ENCODE measurements at regions not wholly inside any gene's neighbourhood (a gene's known extent, or its start where the extent isn't known, plus 50 kb on each side); places are given as distances from the start of the nearest gene placed in this dataset.

GRCh38 chr20:48211238-48211637 lies 426.0 kb upstream of the SULF2 start:
- DNase-seq (ENCODE audit: low spot score), result no peak

DNA sequence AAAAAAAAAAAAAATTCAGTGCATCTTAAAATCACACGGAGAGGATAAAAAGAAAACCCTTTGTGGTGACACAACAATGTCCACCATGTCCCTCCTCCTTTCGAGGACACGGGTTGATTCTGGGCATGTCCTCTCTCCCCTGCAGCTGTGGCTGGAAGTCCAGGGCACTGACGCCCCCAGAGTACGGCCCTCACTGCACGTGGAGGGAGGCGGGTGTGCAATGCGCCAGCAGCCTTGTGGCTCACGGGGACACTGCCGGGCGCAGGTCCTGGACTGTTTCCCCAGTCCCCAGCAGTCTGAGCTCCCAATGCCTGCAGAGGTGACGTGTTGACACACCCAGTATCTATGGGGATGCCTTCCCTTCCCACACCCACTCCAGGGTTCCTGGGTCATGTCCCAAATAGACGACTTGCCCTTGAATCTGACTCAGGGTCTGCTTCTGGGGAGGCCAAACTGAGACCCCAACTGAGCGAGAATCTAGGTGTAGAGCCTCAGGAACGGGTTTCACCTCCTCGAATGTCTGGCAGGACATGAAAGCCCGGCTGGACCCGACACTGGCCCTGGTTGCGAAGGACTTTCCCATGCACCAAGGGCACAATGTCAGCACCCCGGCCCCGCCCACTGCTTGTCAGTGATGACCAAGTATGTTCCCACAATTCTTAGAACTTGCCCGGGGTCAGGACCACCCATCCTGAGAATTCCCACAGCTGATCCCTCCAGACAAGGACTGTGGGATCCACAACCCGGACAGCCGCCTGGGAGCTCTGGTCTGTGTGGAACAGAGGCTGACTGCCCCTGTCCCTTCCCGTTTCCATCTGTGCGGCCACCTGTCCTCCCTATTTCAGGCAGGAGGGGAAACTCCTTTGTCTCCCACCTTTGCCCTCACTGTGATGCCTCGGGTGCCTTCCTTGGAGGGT lies 425.1 kb upstream of the SULF2 start:
- DNase-seq (ENCODE audit: low spot score), result no peak

DNA sequence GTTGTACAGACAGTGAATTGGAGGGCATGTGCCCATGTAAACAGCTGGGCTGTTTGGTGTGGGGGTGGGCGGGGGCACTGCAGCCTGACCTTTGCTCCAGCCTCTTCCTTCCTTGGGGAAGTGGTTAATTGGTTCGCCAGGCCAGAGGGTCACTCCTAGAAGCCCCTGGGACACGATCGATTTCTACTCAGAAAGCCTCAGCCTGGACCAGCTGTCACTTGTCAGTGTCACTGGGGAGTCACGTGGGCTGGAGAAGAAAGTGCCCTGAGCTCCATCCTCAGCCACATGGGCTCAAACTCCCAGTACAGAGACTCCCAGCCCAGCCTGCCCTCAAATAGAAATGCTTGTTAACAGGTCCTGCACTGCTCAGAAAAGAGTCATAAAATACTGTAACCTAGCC lies 423.8 kb upstream of the SULF2 start:
- DNase-seq (ENCODE audit: low spot score), result no peak

DNA sequence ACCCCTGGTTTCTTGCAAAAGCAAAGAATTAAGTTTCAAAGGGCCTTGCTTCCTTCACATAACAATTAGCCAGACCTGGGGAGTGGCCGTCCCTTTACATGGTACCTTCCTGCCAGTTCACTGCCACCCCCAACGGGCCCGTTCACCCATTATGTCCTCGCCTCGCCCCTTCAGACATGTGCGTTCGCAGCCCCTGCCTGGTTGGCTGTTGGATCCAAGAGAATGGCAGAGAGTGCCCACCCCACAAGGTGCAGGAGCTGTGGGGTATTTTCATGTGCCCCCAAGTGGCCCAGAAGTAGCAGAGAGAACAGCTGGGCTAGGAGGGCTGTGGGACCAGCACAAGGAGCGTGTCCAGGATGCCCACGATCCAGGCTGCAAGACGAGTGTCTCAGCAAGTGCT lies 422.9 kb upstream of the SULF2 start:
- DNase-seq (ENCODE audit: low spot score), result no peak

DNA sequence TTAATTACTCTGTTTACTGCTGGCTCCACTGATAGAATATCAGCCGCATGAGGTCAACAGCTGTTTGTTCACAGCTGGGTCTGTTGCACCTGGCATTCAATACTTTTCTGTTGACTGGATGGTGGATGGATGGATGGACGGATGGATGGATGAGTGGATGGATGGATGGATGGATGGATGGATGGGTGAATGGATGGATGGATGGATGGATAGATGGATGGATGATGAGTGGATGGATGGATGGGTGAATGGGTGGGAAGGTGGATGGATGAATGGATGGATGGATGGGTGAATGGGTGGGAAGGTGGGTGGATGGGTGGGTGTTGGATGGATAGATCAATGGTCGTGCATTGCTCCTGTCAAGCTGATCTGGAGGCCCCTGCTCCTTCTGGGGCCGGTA lies 422.2 kb upstream of the SULF2 start:
- DNase-seq (ENCODE audit: low spot score), result no peak

DNA sequence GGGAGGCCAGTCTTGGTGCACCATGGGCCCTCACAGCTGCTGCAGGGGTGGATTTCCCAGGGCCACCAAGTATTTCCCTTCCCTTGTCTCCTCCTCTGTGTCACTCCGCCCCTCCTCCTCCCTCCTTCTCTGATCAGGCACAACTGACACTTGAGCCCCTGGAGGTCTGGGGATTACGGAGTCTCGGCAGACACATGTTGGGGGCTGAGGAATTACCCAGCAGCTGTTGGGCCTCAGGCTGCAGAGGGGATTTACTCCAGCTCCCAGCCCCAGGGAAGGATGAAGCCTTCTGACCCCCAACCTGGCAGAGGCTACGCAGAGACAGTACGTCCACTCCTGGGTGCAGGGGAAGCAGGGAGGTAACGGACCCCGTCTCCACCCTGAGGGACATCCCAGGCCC lies 420.5 kb upstream of the SULF2 start:
- DNase-seq (ENCODE audit: low spot score), result no peak

DNA sequence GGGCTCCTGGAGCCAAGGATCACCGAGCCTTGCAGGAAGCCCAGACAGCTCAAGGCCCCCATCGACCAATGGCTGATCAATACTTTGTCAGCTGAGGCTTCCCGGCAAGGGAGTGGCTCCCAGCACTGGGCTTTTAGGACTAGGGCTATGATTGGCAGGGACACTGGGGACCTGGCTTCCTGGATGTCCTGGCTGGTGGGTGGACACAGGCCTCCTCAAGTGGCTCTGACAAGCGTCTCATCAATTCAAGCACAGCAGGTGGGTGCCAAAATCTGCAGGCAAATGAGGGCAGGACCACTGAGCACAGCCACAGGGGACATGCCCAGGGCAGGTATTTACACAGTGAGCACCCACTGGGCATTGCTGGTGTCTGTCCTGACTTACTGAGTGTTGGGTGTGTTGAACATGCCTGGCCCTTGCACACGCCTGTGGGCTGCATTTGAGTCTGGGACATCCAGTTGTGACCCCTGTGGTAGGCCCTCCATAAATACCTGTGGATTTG lies 420.1 kb upstream of the SULF2 start:
- no peak for DNase-seq (ENCODE audit: low spot score)

GRCh38 chr20:48204499-48204898 lies 419.2 kb upstream of the SULF2 start:
- no peak for DNase-seq (ENCODE audit: low spot score)

DNA sequence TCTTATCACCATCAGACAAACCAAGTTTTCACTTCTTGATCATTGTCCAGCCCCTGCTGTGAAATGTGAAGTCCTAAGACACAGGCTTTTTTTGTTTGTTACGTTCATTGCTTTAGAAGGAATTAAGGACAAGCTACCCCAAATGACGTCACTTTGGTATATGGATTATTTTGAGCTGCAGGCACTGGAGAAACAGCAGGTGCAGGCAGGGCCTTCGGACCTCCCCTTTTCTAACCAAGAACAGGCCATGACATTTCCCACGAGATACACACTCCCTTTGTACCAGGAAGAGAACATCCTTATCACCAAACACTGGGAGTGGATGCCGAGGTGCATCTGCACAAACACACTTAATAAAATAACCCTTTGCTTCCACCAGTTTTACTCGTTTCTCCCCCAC lies 418.0 kb upstream of the SULF2 start:
- DNase-seq (ENCODE audit: low spot score), result no peak

GRCh38 chr20:48202334-48203113 lies 417.2 kb upstream of the SULF2 start:
- no peak for DNase-seq (ENCODE audit: low spot score)

GRCh38 chr20:48201885-48202284 lies 416.6 kb upstream of the SULF2 start:
- no peak for DNase-seq (ENCODE audit: low spot score)

GRCh38 chr20:48201188-48201587 lies 415.9 kb upstream of the SULF2 start:
- no peak for DNase-seq (ENCODE audit: low spot score)

- DNase-seq (ENCODE audit: low spot score), result no peak
Observed at GRCh38 chr20:48198929-48199451, 413.7 kb upstream of the SULF2 start.

DNA sequence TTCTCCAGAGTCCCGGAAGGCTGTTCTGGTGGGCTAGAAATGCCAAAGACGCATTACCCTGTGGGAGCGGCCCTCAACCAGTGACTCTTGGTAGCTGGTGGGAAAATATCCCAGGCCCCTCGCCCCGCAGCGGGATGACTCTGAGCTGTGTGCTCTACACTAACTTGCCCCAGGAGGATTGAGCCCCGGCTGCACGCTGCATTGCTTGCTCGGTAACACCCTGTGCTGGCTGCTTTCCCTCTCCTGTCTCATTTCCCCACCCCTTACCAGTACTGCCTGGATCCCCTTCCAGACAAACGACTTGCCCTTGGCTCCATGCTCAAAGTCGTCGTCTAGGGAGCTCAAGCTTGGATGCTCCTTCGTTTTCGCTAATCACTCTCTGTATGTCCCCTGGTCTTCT lies 411.8 kb upstream of the SULF2 start:
- DNase-seq (ENCODE audit: low spot score), result no peak

DNA sequence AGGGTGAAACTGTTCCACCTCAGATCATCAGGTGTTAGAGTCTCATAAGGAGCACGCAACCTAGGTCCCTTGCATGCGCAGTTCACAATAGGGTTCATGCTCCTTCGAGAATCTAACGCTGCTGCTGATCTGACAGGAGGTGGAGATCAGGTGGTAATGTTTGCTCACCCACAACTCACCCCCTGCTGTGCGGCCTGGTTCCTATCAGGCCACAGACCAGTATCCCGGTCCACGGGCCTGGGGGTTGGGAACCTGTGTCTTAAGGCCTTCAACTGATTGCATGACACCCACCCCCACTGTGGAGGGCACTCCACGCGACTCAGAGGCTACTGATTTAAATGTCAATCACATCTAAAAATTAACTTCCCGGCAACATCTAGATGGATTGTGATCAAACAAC lies 411.2 kb upstream of the SULF2 start:
- DNase-seq (ENCODE audit: low spot score), result no peak

DNA sequence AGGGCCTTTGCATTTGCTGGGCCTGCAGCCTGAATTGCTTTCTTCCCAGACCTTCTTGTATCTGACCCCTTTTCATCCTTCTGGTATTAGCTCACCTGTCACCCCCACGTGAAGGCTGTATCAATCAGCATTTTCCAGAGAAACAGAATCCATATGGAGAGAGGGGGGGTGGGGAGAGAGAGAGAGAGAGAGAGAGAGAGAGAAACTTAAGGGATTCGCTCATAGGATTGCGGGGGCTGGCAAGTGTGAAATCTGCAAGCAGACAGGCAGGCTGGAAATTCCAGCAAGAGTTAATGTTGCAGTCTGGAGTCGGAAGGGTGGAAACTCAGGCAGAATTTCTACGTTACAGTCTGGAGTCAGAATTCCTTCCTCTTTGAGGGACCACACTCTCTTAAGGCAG lies 410.7 kb upstream of the SULF2 start:
- no peak for DNase-seq (ENCODE audit: low spot score)

GRCh38 chr20:48195121-48195870 lies 410.0 kb upstream of the SULF2 start:
- no peak for DNase-seq (ENCODE audit: low spot score)

GRCh38 chr20:48194583-48194982 lies 409.3 kb upstream of the SULF2 start:
- DNase-seq (ENCODE audit: low spot score), result no peak

DNA sequence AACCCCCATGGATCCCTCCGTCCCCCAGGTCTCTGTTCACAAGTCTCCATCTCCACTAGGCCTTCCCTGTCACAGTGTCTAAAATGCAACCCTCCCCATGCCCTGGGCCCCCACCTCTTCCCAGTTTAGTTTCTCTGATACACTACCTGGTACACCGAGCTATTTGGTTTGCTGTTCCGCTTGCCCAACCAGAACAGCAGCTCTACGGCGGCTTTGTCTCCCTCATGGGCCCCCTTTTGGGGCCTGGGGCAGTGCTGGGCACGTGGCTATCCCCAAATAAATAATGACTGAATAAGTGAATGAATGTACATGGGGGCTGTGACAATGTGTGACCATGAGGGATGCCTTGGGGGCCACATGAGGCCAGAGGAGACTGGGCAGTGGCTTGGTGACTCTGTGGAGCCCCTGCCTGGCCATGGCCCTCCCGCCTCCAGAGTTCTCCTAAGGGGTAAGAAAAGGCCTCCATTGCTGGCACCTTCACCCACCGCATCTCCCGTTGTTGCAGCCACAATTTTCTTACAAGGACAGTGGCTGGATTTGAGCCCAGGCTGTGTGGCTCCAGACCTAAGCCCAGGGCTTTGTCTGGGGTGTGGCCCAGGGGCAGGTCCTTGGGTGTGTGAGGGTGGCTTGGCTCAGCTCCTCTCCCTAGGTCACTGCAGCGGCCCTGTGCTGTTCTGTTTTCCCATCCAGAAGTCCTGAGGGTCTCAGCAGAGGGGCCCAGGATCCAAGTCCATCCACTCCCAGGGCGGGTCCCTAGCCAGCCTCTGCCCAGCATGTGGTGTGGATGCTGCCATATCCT lies 408.5 kb upstream of the SULF2 start:
- DNase-seq (ENCODE audit: low spot score), result no peak

GRCh38 chr20:48192109-48192508 lies 406.8 kb upstream of the SULF2 start:
- DNase-seq (ENCODE audit: low spot score), result no peak

DNA sequence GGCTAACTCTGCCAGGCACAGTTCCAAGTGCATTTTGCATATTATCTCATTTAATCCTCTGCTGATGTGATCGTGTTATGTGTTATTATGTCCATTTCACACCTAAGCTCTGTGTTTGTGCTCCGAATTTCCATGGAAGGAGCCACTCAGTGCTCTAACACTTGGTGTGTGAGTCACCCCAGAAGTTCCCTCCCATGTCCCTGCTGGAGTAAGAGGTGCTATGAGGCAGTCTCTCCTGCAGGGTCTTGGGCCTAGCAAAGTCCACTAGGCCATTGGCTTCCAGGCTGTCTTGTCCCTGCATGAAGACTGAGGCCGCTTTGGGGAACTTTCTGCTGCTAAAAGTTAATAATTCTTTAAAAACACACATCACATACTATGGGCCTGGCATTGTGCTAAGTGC lies 405.9 kb upstream of the SULF2 start:
- DNase-seq (ENCODE audit: low spot score), result no peak

All from mesenteric fat pad (tissue), 1 donor.